ENCODE measurements at regions not wholly inside any gene's neighbourhood (a gene's known extent, or its start where the extent isn't known, plus 50 kb on each side); places are given as distances from the start of the nearest gene placed in this dataset.
"Not testable (repeated sequence)": the region's sequence is repeated elsewhere in the genome, so short reads cannot be mapped to it uniquely, and the experiment has no call there.

DNA sequence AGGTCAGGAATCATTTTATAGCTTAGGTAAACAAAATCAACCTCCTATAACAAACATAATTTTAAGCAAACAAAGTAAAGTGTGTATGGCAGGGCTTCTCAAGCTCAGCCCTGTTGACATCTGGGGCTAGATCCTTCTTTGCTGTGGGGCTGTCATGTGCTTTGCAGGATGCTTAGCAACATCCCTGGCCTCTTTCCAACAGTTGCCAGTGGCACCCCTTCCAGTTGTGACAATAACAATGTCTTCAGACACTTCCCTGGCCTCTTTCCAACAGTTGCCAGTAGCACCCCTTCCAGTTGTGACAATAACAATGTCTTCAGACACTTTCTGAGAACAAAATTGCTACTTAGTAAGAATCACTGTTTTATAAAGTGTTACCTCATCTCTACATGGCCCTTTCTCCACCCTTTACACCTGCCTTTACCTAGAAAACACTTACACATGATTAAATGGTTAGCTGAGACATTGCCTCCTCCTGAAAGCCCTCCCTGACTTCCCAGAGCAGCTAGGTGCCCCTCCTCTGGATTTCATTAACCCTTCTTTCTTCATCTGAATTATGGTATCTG is 194.0 kb upstream of the LMCD1 start:
- H3K27ac ChIP-seq = no peak overlapping the region
- no peak overlapping the region for H3K4me3 ChIP-seq
- intact Hi-C loops (cut with DNase I) = no loop called here
- no peaks in the 10 kb centered on the region for H3K4me1 ChIP-seq
- DNase-seq = no peak
- TF ChIP-seq POLR2A (IDR thresholded peaks at IDR 0.05) = no peak
- TF ChIP-seq, protein P1, sequence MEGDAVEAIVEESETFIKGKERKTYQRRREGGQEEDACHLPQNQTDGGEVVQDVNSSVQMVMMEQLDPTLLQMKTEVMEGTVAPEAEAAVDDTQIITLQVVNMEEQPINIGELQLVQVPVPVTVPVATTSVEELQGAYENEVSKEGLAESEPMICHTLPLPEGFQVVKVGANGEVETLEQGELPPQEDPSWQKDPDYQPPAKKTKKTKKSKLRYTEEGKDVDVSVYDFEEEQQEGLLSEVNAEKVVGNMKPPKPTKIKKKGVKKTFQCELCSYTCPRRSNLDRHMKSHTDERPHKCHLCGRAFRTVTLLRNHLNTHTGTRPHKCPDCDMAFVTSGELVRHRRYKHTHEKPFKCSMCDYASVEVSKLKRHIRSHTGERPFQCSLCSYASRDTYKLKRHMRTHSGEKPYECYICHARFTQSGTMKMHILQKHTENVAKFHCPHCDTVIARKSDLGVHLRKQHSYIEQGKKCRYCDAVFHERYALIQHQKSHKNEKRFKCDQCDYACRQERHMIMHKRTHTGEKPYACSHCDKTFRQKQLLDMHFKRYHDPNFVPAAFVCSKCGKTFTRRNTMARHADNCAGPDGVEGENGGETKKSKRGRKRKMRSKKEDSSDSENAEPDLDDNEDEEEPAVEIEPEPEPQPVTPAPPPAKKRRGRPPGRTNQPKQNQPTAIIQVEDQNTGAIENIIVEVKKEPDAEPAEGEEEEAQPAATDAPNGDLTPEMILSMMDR (IDR thresholded peaks at IDR 0.05) = no peak
- H3K9me3 ChIP-seq = no peaks in the 10 kb centered on the region
- no peaks in the 10 kb centered on the region for H3K27me3 ChIP-seq
- H3K36me3 ChIP-seq = no peaks in the 10 kb centered on the region

DNA sequence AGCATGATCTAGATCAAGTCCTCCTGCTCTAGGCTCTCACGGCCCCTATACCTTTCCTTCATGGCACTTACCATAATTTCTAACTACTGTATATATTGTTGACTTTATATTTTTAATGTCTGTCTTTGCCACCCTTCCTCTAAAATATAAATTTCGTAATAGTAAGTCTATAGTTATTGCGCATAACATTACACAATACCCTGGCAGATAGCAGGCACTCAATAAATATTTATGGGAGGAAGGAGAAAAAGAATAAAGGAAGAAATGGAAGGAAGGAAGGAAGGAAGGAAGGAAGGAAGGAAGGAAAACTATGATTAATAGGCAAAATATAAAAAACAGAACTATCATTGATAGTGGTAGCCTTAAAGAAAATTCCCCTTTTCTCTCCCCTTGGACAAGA is 190.3 kb upstream of the LMCD1 start:
- intact Hi-C loops (cut with DNase I) = no loop called here
- H3K4me3 ChIP-seq = no peak overlapping the region
- no peaks in the 10 kb centered on the region for H3K27me3 ChIP-seq
- 75 to 96% methylated on average over 3 of the region's 3 CpGs for WGBS, 2 donors
- no peak overlapping the region for H3K27ac ChIP-seq
- H3K4me1 ChIP-seq = no peaks in the 10 kb centered on the region
- H3K36me3 ChIP-seq = no peaks in the 10 kb centered on the region
- DNase-seq = no peak
- TF ChIP-seq POLR2A (IDR thresholded peaks at IDR 0.05) = no peak
- TF ChIP-seq, protein P1 (IDR thresholded peaks at IDR 0.05) = no peak
- no peaks in the 10 kb centered on the region for H3K9me3 ChIP-seq

DNA sequence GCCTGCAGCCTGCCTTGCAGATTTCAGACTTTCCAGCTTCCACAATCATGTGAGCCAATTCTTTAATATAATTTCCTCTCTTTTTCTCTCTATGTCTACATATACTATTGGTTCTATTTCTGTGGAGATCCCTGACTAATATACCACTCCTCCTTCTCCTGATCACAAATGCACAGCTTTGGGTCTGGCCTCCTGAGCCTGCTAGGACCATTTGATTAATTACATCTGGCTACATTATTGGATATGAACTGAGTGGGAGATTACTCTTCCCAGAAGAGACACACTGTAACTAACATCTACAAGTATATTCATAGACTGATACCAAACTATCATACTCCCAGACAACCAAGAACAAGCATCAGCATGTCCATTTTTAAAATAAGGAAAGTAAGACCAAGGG is 188.9 kb upstream of the LMCD1 start:
- Histone ChIP-seq H3K36me3 (no peaks in the 10 kb centered on the region), H3K27me3 (no peaks in the 10 kb centered on the region), H3K4me1 (no peaks in the 10 kb centered on the region), H3K27ac (no peak overlapping the region), H3K9me3 (no peaks in the 10 kb centered on the region), H3K4me3 (no peak overlapping the region)
- intact Hi-C loops (cut with DNase I) = no loop called here
- TF ChIP-seq POLR2A (IDR thresholded peaks at IDR 0.05) = no peak
- TF ChIP-seq, protein P1 (IDR thresholded peaks at IDR 0.05) = no peak
- DNase-seq = no peak

DNA sequence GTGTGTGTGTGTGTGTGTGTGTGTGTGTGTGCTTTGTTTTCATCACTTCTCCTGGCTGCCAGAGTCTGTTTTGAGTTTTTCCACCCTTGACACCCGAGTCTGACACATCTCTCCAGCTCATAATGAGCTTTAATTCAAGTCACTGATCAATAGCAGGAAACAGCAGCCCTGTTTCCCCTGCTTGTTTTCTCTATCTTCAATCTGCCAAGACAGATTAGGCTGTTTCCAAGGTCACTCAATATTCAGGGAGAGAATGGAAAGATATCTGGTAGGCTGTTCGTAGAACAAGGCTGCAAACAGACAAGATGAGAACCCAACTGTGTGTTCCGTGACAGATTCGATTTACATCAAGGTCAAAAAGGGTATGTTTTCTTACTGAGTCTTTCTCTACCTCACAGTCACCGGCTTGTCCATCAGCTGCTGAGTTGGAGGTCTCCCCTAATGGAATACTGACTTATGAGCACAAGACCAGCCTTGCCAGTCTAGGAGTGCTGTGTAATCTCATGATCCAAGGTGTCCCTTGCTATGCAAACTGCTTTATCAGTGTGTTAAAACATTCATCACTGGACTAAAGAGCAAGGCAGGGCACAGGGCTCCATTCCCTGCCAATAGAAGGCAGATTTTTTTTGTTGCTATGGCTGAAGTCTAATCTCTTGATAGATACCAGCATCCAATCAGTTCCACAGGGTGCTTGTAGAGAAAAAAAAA is 187.9 kb upstream of the LMCD1 start:
- intact Hi-C loops (cut with DNase I) = no loop called here
- no peak for DNase-seq
- Histone ChIP-seq H3K9me3 (no peaks in the 10 kb centered on the region), H3K36me3 (no peaks in the 10 kb centered on the region), H3K4me1 (no peaks in the 10 kb centered on the region), H3K27ac (no peak overlapping the region), H3K4me3 (no peak overlapping the region), H3K27me3 (no peaks in the 10 kb centered on the region)
- 48 to 59% methylated on average over 5 of the region's 5 CpGs for WGBS, 2 donors
- no peak for TF ChIP-seq POLR2A (IDR thresholded peaks at IDR 0.05)
- TF ChIP-seq, protein P1 (IDR thresholded peaks at IDR 0.05) = no peak

DNA sequence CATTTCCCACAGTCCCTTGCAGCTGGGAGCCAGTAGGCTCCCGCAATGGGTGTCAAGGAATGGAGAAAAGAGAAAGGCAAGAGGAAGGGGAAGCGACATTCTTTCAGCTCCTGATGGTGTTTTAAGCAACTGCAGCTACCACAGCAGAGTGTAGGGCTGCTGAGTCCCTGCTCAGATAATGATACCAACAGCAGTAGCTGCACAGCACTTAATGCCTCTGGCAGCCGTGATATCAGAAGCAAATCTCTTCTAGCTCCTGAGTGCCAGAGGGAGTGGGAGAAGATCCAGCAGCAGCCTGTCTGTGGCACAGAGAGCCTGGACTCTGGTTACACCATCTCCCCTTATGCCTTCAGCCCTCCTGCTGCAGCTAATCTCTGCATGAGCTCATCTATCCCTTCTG is 186.1 kb upstream of the LMCD1 start:
- intact Hi-C loops (cut with DNase I); DNase-seq; H3K27ac ChIP-seq; H3K27me3 ChIP-seq; H3K36me3 ChIP-seq; H3K4me1 ChIP-seq; H3K4me3 ChIP-seq; H3K9me3 ChIP-seq: not testable (repeated sequence)
- WGBS, 2 donors = 85 to 87% methylated on average over 3 of the region's 3 CpGs
